Activated CD8-positive, alpha-beta T cell treated with anti-CD3 and anti-CD28 coated beads for 36 hours (primary cell): ENCODE measurements at regions not wholly inside any gene's neighbourhood (a gene's known extent, or its start where the extent isn't known, plus 50 kb on each side); places are given as distances from the start of the nearest gene placed in this dataset.

Source experiments
- ATAC-seq: fragments of 200-7000 bp; cut with Tn5 transposase; one replicate; pipeline ENCODE4 v1.10.0; 2021; ENCODE audit warnings: mild to moderate bottlenecking, moderate library complexity
- CTCF ChIA-PET: fragments of 350-600 bp; sonication (Branson Sonifier 250); formaldehyde crosslinking; loops from one replicate; lab custom pipeline; 2021; ENCODE audit warnings: antibody characterized with exemption; lab: Charles Lee
- POLR2A ChIA-PET: fragments of 350-600 bp; sonication (Branson Sonifier 250); formaldehyde crosslinking; loops from one replicate; lab custom pipeline; 2021; ENCODE audit warnings: antibody characterized with exemption; lab: Charles Lee
- DNase-seq: peaks from one replicate; pipeline ENCODE4 v3.0.0-alpha.2; 2020
- H3K27ac Mint-ChIP-seq: one replicate; pipeline ENCODE4 v1.8.0; 2021; ENCODE audit warnings: mild to moderate bottlenecking, mixed read lengths
- H3K27me3 Mint-ChIP-seq: one replicate; pipeline ENCODE4 v1.8.0; 2021; ENCODE audit warnings: mixed read lengths
- H3K36me3 Mint-ChIP-seq: one replicate; pipeline ENCODE4 v1.8.0; 2021; ENCODE audit warnings: low read depth, mixed read lengths
- H3K4me1 Mint-ChIP-seq: one replicate; pipeline ENCODE4 v1.8.0; 2021; ENCODE audit warnings: low read depth, mixed read lengths
- H3K4me3 Mint-ChIP-seq: one replicate; pipeline ENCODE4 v1.8.0; 2021; ENCODE audit warnings: mild to moderate bottlenecking, moderate library complexity, mixed read lengths
- H3K9me3 Mint-ChIP-seq: one replicate; pipeline ENCODE4 v1.8.0; 2021; ENCODE audit warnings: mixed read lengths
- CTCF ChIP-seq: fragments of 200-600 bp; IDR thresholded peaks from one replicate; pipeline ENCODE4 v1.8.0; 2022; ENCODE audit warnings: antibody characterized with exemption, mild to moderate bottlenecking
- intact Hi-C: fragments of 100-400 bp; cut with micrococcal nuclease; formaldehyde crosslinking; loops from one replicate; pipeline ENCODE4 v1.10.0; 2022

- intact Hi-C loops, result no loop called here
- no peaks in the 10 kb centered on the region for H3K9me3 Mint-ChIP-seq
- H3K4me1 Mint-ChIP-seq, result no peaks in the 10 kb centered on the region
- no peak overlapping the region for H3K27ac Mint-ChIP-seq
- no peak overlapping the region for H3K4me3 Mint-ChIP-seq
- DNase-seq (no peak), ATAC-seq (no peak)
- no peaks in the 10 kb centered on the region for H3K36me3 Mint-ChIP-seq
- ChIA-PET CTCF (no interaction called here), POLR2A (no interaction called here)
- H3K27me3 Mint-ChIP-seq, result peaks cover 1% of the 10 kb centered on the region
- TF ChIP-seq CTCF, result no peak
Measured at GRCh38 chr2:144798034-144798433, 278.1 kb upstream of the ZEB2 start.

- no peaks in the 10 kb centered on the region for H3K4me1 Mint-ChIP-seq
- DNase-seq (no peak), ATAC-seq (no peak)
- CTCF ChIA-PET, result no interaction called here
- POLR2A ChIA-PET, result no interaction called here
- no peak overlapping the region for H3K4me3 Mint-ChIP-seq
- no peaks in the 10 kb centered on the region for H3K36me3 Mint-ChIP-seq
- H3K27ac Mint-ChIP-seq, result no peak overlapping the region
- no peaks in the 10 kb centered on the region for H3K9me3 Mint-ChIP-seq
- intact Hi-C loops, result no loop called here
- no peak for TF ChIP-seq CTCF
- H3K27me3 Mint-ChIP-seq, result peaks cover 1% of the 10 kb centered on the region
Measured at GRCh38 chr2:144796936-144797335, 277.0 kb upstream of the ZEB2 start.

- no peak for TF ChIP-seq CTCF
- Mint-ChIP-seq H3K4me1 (no peaks in the 10 kb centered on the region), H3K36me3 (no peaks in the 10 kb centered on the region), H3K27me3 (peaks cover 1% of the 10 kb centered on the region), H3K9me3 (no peaks in the 10 kb centered on the region), H3K4me3 (no peak overlapping the region), H3K27ac (no peak overlapping the region)
- no peak for DNase-seq
- intact Hi-C loops, result no loop called here
- CTCF ChIA-PET, result no interaction called here
- POLR2A ChIA-PET, result no interaction called here
- ATAC-seq, result no peak
Measured at GRCh38 chr2:144796164-144796563, 276.2 kb upstream of the ZEB2 start.

- intact Hi-C loops, result no loop called here
- no peaks in the 10 kb centered on the region for H3K4me1 Mint-ChIP-seq
- no peaks in the 10 kb centered on the region for H3K36me3 Mint-ChIP-seq
- DNase-seq (no peak), ATAC-seq (no peak)
- ChIA-PET CTCF (no interaction called here), POLR2A (no interaction called here)
- no peaks in the 10 kb centered on the region for H3K9me3 Mint-ChIP-seq
- H3K27ac Mint-ChIP-seq, result no peak overlapping the region
- H3K27me3 Mint-ChIP-seq, result no peaks in the 10 kb centered on the region
- H3K4me3 Mint-ChIP-seq, result no peak overlapping the region
- TF ChIP-seq CTCF, result no peak
Measured at GRCh38 chr2:144785253-144785652, 265.3 kb upstream of the ZEB2 start.

GRCh38 chr2:144780983-144781382 is 261.1 kb upstream of the ZEB2 start:
- Mint-ChIP-seq H3K27me3 (no peaks in the 10 kb centered on the region), H3K9me3 (no peaks in the 10 kb centered on the region), H3K4me3 (no peak overlapping the region), H3K4me1 (no peaks in the 10 kb centered on the region), H3K27ac (no peak overlapping the region), H3K36me3 (no peaks in the 10 kb centered on the region)
- ChIA-PET CTCF (interaction anchor here (1.2 kb wide), 1 partner anchor 10 kb away, joined by 3 read pairs; no protein-coding TSS in a partner anchor), POLR2A (interaction anchor here (0.6 kb wide), 1 partner anchor 722 kb away, joined by 3 read pairs; no protein-coding TSS in a partner anchor)
- no peak for TF ChIP-seq CTCF
- ATAC-seq (no peak), DNase-seq (no peak)
- intact Hi-C loops, result no loop called here
